MCF 10A (cell line): ENCODE measurements at regions not wholly inside any gene's neighbourhood (a gene's known extent, or its start where the extent isn't known, plus 50 kb on each side); places are given as distances from the start of the nearest gene placed in this dataset.

Experiments
- BruUV-seq: library from RNA; stranded (reverse); fragments of 400-500 nt; replicated peaks from 2 replicates; lab custom pipeline; 2021; lab: Mats Ljungman, UMichigan
- CTCF ChIA-PET: fragments of 300-600 bp; sonication (Branson Sonifier 250); formaldehyde crosslinking; extraction: SDS; loops from one replicate; lab custom pipeline; 2021; ENCODE audit warnings: antibody characterized with exemption, inconsistent platforms; lab: Yijun Ruan, JAX
- POLR2A ChIA-PET: fragments of 300-600, 350-650 bp; sonication (Branson Sonifier 250); formaldehyde crosslinking; extraction: SDS; loops from one replicate; lab custom pipeline; 2020; ENCODE audit warnings: antibody characterized with exemption, inconsistent platforms; lab: Yijun Ruan, JAX
- DNase-seq: peaks from one replicate; pipeline ENCODE4 v3.0.0-alpha.2; 2018; ENCODE audit not compliant: unreplicated experiment
- H3K27ac Mint-ChIP-seq: one replicate; pipeline ENCODE4 v1.8.0; 2022; ENCODE audit warnings: mild to moderate bottlenecking, low read depth, mixed read lengths; ENCODE audit not compliant: unreplicated experiment
- H3K27me3 Mint-ChIP-seq: one replicate; pipeline ENCODE4 v1.8.0; 2022; ENCODE audit warnings: mixed read lengths; ENCODE audit not compliant: insufficient read depth, unreplicated experiment
- H3K36me3 Mint-ChIP-seq: one replicate; pipeline ENCODE4 v1.8.0; 2022; ENCODE audit warnings: mild to moderate bottlenecking, moderate library complexity, mixed read lengths; ENCODE audit not compliant: insufficient read depth, unreplicated experiment
- H3K4me1 Mint-ChIP-seq: one replicate; pipeline ENCODE4 v1.8.0; 2022; ENCODE audit warnings: mixed read lengths; ENCODE audit not compliant: insufficient read depth, unreplicated experiment
- H3K4me3 Mint-ChIP-seq: one replicate; pipeline ENCODE4 v1.8.0; 2022; ENCODE audit warnings: mild to moderate bottlenecking, moderate library complexity, mixed read lengths; ENCODE audit not compliant: unreplicated experiment
- H3K9me3 Mint-ChIP-seq: one replicate; pipeline ENCODE4 v1.8.0; 2022; ENCODE audit warnings: mixed read lengths; ENCODE audit not compliant: unreplicated experiment
- CTCF ChIP-seq: fragments of 200-600 bp; IDR thresholded peaks from one replicate; pipeline ENCODE4 v1.8.0; 2022; ENCODE audit warnings: antibody characterized with exemption, mild to moderate bottlenecking; ENCODE audit not compliant: unreplicated experiment
- intact Hi-C: fragments of 100-400 bp; cut with micrococcal nuclease; formaldehyde crosslinking; loops from 2 replicates; pipeline ENCODE4 v1.14.1; 2022

- H3K27ac Mint-ChIP-seq: no peak overlapping the region
- DNase-seq: no peak
- peaks cover 13% of the 10 kb centered on the region for H3K9me3 Mint-ChIP-seq
- BruUV-seq: no TSS peak
- POLR2A ChIA-PET: no interaction called here
- CTCF ChIA-PET: no interaction called here
- no peak overlapping the region for H3K4me3 Mint-ChIP-seq
- TF ChIP-seq CTCF: no peak
- H3K27me3 Mint-ChIP-seq: peaks cover 24% of the 10 kb centered on the region
- intact Hi-C loops: no loop called here
- no peaks in the 10 kb centered on the region for H3K4me1 Mint-ChIP-seq
- no peaks in the 10 kb centered on the region for H3K36me3 Mint-ChIP-seq
Observed at GRCh38 chr21:34261841-34262468, 101.9 kb upstream of the KCNE2 start.

GRCh38 chr21:34262469-34262845, 101.3 kb upstream of the KCNE2 start:
- POLR2A ChIA-PET: no interaction called here
- Mint-ChIP-seq H3K4me3 (no peak overlapping the region), H3K36me3 (no peaks in the 10 kb centered on the region), H3K9me3 (peaks cover 13% of the 10 kb centered on the region), H3K4me1 (no peaks in the 10 kb centered on the region), H3K27me3 (peaks cover 19% of the 10 kb centered on the region), H3K27ac (no peak overlapping the region)
- intact Hi-C loops: no loop called here
- DNase-seq: no peak
- no peak for TF ChIP-seq CTCF
- CTCF ChIA-PET: no interaction called here
- no TSS peak for BruUV-seq

DNA sequence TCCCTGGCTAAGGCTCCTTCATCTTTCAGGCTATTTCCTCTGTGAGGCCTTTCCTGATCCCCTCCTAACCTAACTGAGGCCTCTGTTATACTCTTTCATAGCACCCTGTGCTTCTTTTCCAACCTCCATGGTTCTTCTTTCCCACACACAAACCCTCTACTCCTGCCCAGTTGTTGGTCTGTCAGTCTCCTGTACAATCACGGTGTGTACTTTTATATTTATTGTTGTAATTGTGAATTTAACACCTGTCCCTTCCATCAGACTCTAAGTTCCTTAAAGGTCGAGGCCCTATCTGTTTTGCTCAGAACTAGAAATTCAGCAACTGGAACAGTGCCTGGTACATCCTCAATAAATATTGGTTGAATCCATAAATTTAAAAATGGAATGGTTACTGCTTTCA, 100.2 kb upstream of the KCNE2 start:
- Mint-ChIP-seq H3K9me3 (peaks cover 13% of the 10 kb centered on the region), H3K4me3 (no peak overlapping the region), H3K4me1 (no peaks in the 10 kb centered on the region), H3K27ac (no peak overlapping the region), H3K36me3 (no peaks in the 10 kb centered on the region), H3K27me3 (peaks cover 10% of the 10 kb centered on the region)
- no peak for DNase-seq
- CTCF ChIA-PET: no interaction called here
- BruUV-seq: no TSS peak
- POLR2A ChIA-PET: no interaction called here
- TF ChIP-seq CTCF: no peak
- intact Hi-C loops: no loop called here

GRCh38 chr21:34266351-34266750, 97.5 kb upstream of the KCNE2 start:
- Mint-ChIP-seq H3K27me3 (peaks cover 30% of the 10 kb centered on the region), H3K36me3 (peaks cover 5% of the 10 kb centered on the region), H3K27ac (no peak overlapping the region), H3K4me1 (no peaks in the 10 kb centered on the region), H3K9me3 (peaks cover 13% of the 10 kb centered on the region), H3K4me3 (no peak overlapping the region)
- POLR2A ChIA-PET: no interaction called here
- intact Hi-C loops: no loop called here
- CTCF ChIA-PET: no interaction called here
- no peak for DNase-seq
- no TSS peak for BruUV-seq
- no peak for TF ChIP-seq CTCF
